Gastrocnemius medialis (tissue), 4 donors: ENCODE measurements at regions not wholly inside any gene's neighbourhood (a gene's known extent, or its start where the extent isn't known, plus 50 kb on each side); places are given as distances from the start of the nearest gene placed in this dataset.

Experiments
- CTCF ChIP-seq, 5 experiments: fragments of 450-650 bp in 3 of 5; fragments of 200-600 bp in 2 of 5; sonication (generic) in 2 of 5; IDR thresholded peaks in 4 of 5; conservative IDR thresholded peaks in 1 of 5; 1 replicate in 4 of 5; 2 replicates in 1 of 5; pipeline ENCODE4 v1.5.1; 2016 to 2019; ENCODE audit warnings: antibody characterized with exemption in 5 of 5, mild to moderate bottlenecking in 3 of 5, moderate library complexity in 3 of 5
- POLR2A ChIP-seq, 2 donors: fragments of 450-650 bp; IDR thresholded peaks; one replicate each; pipeline ENCODE4 v1.6.1; 2017; ENCODE audit warnings: antibody characterized with exemption in 2 of 2, mild to moderate bottlenecking in 2 of 2, moderate library complexity in 2 of 2

DNA sequence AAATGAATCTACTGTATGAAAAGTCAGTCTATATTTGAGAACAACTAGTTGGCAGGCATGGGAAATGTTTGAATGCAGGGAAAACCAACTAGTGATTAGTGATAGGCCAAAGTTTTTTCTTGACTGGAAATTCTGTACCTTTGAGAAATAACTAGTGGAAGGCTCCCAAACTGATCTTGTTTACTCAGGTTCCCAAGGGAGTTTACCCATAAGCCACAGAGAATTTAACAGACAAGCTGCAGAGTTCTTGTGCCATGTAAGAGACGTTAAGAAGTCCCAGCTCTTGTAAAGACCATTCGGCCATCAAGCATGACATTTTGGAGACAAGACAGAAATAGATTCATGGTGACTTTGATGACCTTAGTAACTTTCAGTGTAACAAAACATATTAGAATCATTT, 1882.8 kb upstream of the SEL1L start:
- TF ChIP-seq CTCF (IDR thresholded peaks at IDR 0.05 in 4 of 5, conservative IDR thresholded peaks at IDR 0.05 in 1 of 5) = no peak
- TF ChIP-seq POLR2A (IDR thresholded peaks at IDR 0.05) = no peak
